ENCODE measurements at regions not wholly inside any gene's neighbourhood (a gene's known extent, or its start where the extent isn't known, plus 50 kb on each side); places are given as distances from the start of the nearest gene placed in this dataset.

DNA sequence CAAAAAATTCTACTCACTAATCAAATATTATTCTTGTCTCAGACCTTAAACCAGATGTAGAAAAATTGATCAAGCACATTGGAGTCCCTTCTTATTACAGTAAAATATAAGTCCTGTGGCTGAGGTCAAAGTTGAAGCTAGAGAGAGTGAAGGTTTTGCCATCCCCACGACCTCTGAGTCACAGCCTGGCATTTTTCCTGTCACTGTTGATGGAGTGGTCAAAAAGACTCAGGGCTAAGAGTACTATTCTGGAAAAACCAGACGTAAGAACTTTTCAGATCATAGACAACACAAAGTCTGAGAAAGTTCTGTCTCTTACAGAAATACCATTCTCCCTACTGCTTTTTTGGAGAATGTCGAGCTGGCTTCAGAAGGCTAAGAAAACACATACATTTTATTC, 323.7 kb upstream of the ANKRD30A start:
- TF ChIP-seq, protein P1, sequence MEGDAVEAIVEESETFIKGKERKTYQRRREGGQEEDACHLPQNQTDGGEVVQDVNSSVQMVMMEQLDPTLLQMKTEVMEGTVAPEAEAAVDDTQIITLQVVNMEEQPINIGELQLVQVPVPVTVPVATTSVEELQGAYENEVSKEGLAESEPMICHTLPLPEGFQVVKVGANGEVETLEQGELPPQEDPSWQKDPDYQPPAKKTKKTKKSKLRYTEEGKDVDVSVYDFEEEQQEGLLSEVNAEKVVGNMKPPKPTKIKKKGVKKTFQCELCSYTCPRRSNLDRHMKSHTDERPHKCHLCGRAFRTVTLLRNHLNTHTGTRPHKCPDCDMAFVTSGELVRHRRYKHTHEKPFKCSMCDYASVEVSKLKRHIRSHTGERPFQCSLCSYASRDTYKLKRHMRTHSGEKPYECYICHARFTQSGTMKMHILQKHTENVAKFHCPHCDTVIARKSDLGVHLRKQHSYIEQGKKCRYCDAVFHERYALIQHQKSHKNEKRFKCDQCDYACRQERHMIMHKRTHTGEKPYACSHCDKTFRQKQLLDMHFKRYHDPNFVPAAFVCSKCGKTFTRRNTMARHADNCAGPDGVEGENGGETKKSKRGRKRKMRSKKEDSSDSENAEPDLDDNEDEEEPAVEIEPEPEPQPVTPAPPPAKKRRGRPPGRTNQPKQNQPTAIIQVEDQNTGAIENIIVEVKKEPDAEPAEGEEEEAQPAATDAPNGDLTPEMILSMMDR (conservative IDR thresholded peaks at IDR 0.05): no peak
- TF ChIP-seq EZH2 (IDR thresholded peaks at IDR 0.05; ENCODE audit: low read depth): no peak
